ENCODE measurements at regions not wholly inside any gene's neighbourhood (a gene's known extent, or its start where the extent isn't known, plus 50 kb on each side); places are given as distances from the start of the nearest gene placed in this dataset.

- H4K20me1 ChIP-seq (ENCODE audit: insufficient read depth, low read length), result no peaks in the 10 kb centered on the region
- TF ChIP-seq EZH2phosphoT487 (IDR thresholded peaks at IDR 0.05; ENCODE audit: low read depth) (no peak), CTCF (IDR thresholded peaks at IDR 0.05; ENCODE audit: low read depth, low read length) (no peak)
- no peaks in the 10 kb centered on the region for H3K79me2 ChIP-seq (ENCODE audit: low read length)
- no peak overlapping the region for H2AFZ ChIP-seq (ENCODE audit: low read depth, low read length)
- peaks cover 22% of the 10 kb centered on the region for H3K4me1 ChIP-seq (ENCODE audit: low read length)
- H3K4me3 ChIP-seq (ENCODE audit: low read length), result no peak overlapping the region
- no peak overlapping the region for H3K27ac ChIP-seq (ENCODE audit: low read length)
- H3K4me2 ChIP-seq (ENCODE audit: low read length), result no peak overlapping the region
- H3K9me3 ChIP-seq (ENCODE audit: insufficient read depth, low read length), result no peaks in the 10 kb centered on the region
- no peaks in the 10 kb centered on the region for H3K36me3 ChIP-seq (replicated peaks; ENCODE audit: low read depth, low read length)
- no peak overlapping the region for H3K9ac ChIP-seq (ENCODE audit: low read length)
- H3K27me3 ChIP-seq (ENCODE audit: low read depth, low read length), result no peaks in the 10 kb centered on the region
These were observed 80.4 kb upstream of the NHS start for GRCh38 chrX:17294561-17294960.

DNA sequence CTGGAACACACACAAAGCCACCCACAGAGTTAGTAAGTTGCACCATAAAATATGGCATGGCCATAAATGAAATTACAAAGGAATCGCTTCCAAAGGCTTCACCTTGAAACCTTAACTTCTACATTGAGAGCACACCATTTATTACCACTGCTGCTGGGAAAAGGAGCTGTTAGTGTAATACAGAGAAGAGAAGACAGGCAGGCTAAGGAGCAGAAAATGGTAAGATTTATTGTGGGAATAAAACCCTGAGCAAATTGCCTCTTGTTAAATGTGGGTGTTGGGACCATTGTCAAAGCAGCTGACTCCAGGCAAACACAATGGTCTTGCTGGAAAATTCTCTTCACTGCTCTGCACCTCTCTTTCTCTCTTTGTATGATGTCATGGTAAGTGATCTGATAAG is 79.2 kb upstream of the NHS start:
- Histone ChIP-seq H3K4me1 (ENCODE audit: low read length) (peaks cover 22% of the 10 kb centered on the region), H3K4me2 (ENCODE audit: low read length) (no peak overlapping the region), H3K36me3 (replicated peaks; ENCODE audit: low read depth, low read length) (no peaks in the 10 kb centered on the region), H3K9me3 (ENCODE audit: insufficient read depth, low read length) (no peaks in the 10 kb centered on the region), H2AFZ (ENCODE audit: low read depth, low read length) (no peak overlapping the region), H3K27me3 (ENCODE audit: low read depth, low read length) (no peaks in the 10 kb centered on the region), H3K9ac (ENCODE audit: low read length) (no peak overlapping the region), H4K20me1 (ENCODE audit: insufficient read depth, low read length) (no peaks in the 10 kb centered on the region), H3K27ac (ENCODE audit: low read length) (no peak overlapping the region), H3K79me2 (ENCODE audit: low read length) (no peaks in the 10 kb centered on the region), H3K4me3 (ENCODE audit: low read length) (no peak overlapping the region)
- TF ChIP-seq CTCF (IDR thresholded peaks at IDR 0.05; ENCODE audit: low read depth, low read length), result no peak
- TF ChIP-seq EZH2phosphoT487 (IDR thresholded peaks at IDR 0.05; ENCODE audit: low read depth), result no peak

DNA sequence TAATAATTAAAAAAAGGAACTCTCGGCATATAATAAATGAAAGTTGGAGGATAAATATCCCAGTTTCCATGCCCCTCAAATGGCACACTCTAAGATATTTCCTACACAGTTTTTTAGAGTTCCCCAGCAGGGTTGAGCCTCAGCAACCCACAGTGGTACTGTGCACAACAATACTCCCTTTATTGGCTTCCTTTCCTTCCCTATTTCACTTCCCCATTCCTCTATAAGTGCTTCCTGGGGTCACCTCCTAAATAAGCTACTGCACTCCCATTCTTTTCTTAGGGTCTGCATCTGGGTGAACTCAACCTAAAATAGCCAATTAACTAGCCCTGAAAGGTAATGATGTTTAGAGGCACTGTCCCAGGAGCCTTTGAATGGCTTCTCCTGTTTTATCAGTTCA is 76.4 kb upstream of the NHS start:
- Histone ChIP-seq H3K9ac (ENCODE audit: low read length) (no peak overlapping the region), H3K36me3 (replicated peaks; ENCODE audit: low read depth, low read length) (no peaks in the 10 kb centered on the region), H3K9me3 (ENCODE audit: insufficient read depth, low read length) (no peaks in the 10 kb centered on the region), H3K27me3 (ENCODE audit: low read depth, low read length) (no peaks in the 10 kb centered on the region), H3K27ac (ENCODE audit: low read length) (no peak overlapping the region), H2AFZ (ENCODE audit: low read depth, low read length) (no peak overlapping the region), H3K4me1 (ENCODE audit: low read length) (no peaks in the 10 kb centered on the region), H3K79me2 (ENCODE audit: low read length) (no peaks in the 10 kb centered on the region), H3K4me3 (ENCODE audit: low read length) (no peak overlapping the region), H3K4me2 (ENCODE audit: low read length) (no peak overlapping the region), H4K20me1 (ENCODE audit: insufficient read depth, low read length) (no peaks in the 10 kb centered on the region)
- TF ChIP-seq EZH2phosphoT487 (IDR thresholded peaks at IDR 0.05; ENCODE audit: low read depth) (no peak), CTCF (IDR thresholded peaks at IDR 0.05; ENCODE audit: low read depth, low read length) (no peak)

DNA sequence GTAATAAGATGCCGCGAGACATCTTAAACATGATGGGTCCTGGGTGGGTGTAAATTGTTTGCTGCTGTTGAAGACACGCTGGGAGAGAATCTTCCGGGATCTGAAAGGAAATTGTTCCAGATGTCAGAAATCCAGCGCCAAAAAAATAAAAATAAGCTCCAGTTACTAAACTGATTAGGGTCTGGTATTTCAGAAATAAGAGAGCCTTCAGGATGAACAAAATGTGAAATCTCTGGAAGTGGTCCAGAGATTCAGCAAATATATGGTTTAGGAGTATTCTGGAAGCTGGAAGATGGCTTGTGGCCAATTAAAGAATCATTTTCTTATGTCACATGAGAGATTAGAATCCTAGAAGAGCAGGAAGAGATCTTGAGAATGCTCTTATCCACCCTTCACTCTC is 75.8 kb upstream of the NHS start:
- H3K27ac ChIP-seq (ENCODE audit: low read length), result no peak overlapping the region
- no peaks in the 10 kb centered on the region for H3K27me3 ChIP-seq (ENCODE audit: low read depth, low read length)
- H2AFZ ChIP-seq (ENCODE audit: low read depth, low read length), result no peak overlapping the region
- H3K4me1 ChIP-seq (ENCODE audit: low read length), result no peaks in the 10 kb centered on the region
- H3K4me2 ChIP-seq (ENCODE audit: low read length), result no peak overlapping the region
- no peaks in the 10 kb centered on the region for H3K9me3 ChIP-seq (ENCODE audit: insufficient read depth, low read length)
- no peak overlapping the region for H3K4me3 ChIP-seq (ENCODE audit: low read length)
- TF ChIP-seq EZH2phosphoT487 (IDR thresholded peaks at IDR 0.05; ENCODE audit: low read depth) (no peak), CTCF (IDR thresholded peaks at IDR 0.05; ENCODE audit: low read depth, low read length) (no peak)
- no peak overlapping the region for H3K9ac ChIP-seq (ENCODE audit: low read length)
- H3K79me2 ChIP-seq (ENCODE audit: low read length), result no peaks in the 10 kb centered on the region
- H4K20me1 ChIP-seq (ENCODE audit: insufficient read depth, low read length), result no peaks in the 10 kb centered on the region
- H3K36me3 ChIP-seq (replicated peaks; ENCODE audit: low read depth, low read length), result no peaks in the 10 kb centered on the region

Data from OCI-LY3 (cell line).